ENCODE measurements at regions not wholly inside any gene's neighbourhood (a gene's known extent, or its start where the extent isn't known, plus 50 kb on each side); places are given as distances from the start of the nearest gene placed in this dataset.

DNA sequence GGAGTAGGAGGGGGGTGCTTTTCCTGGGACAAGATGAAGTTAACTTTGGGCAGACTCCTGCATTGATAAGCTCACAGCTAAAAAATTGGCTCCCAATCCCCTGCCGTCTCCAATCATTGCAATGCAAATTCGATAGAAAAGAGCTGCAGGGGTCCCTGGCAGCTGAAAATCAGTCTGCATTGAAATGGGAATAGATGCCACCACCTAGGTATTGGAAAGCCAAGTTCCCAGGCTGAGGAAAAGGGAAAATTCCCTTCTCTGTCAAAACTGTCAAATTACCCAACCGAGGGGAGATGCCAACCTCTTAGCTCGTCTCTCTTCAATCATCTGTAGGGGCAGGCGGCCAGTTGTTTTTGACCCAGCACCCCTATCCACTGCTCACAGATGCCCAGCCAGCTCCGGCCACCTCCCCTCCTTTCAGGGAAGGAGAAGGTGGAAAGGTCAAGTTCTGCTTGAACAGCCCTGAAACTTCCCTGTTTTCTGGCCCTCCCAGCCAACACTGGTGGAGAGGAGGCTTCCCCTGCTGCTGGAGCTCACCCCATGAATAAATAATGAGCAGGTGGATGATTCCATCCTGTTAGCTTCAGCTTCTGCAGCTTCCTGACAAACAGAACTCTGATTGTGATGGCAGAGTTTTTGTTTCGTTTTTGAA is 916.3 kb downstream of the TBC1D22A start:
- TF ChIP-seq, protein P1, sequence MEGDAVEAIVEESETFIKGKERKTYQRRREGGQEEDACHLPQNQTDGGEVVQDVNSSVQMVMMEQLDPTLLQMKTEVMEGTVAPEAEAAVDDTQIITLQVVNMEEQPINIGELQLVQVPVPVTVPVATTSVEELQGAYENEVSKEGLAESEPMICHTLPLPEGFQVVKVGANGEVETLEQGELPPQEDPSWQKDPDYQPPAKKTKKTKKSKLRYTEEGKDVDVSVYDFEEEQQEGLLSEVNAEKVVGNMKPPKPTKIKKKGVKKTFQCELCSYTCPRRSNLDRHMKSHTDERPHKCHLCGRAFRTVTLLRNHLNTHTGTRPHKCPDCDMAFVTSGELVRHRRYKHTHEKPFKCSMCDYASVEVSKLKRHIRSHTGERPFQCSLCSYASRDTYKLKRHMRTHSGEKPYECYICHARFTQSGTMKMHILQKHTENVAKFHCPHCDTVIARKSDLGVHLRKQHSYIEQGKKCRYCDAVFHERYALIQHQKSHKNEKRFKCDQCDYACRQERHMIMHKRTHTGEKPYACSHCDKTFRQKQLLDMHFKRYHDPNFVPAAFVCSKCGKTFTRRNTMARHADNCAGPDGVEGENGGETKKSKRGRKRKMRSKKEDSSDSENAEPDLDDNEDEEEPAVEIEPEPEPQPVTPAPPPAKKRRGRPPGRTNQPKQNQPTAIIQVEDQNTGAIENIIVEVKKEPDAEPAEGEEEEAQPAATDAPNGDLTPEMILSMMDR (IDR thresholded peaks at IDR 0.05; ENCODE audit: low read depth, low read length): no peak
- TF ChIP-seq MYC (IDR thresholded peaks at IDR 0.05; ENCODE audit: low read depth, low read length) (no peak), POLR2A (IDR thresholded peaks at IDR 0.05; ENCODE audit: extremely low read depth, insufficient read length) (no peak)
- TF ChIP-seq, protein P2, sequence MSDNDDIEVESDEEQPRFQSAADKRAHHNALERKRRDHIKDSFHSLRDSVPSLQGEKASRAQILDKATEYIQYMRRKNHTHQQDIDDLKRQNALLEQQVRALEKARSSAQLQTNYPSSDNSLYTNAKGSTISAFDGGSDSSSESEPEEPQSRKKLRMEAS (IDR thresholded peaks at IDR 0.05; ENCODE audit: low read depth, low read length): no peak

All from NB4 (cell line).